Gastrocnemius medialis (tissue), 4 donors: ENCODE measurements at regions not wholly inside any gene's neighbourhood (a gene's known extent, or its start where the extent isn't known, plus 50 kb on each side); places are given as distances from the start of the nearest gene placed in this dataset.

Source experiments
- ATAC-seq, 2 donors: fragments of 150-250 bp; one replicate each; pipeline ENCODE4 v1.9.1; 2016
- DNase-seq, 2 donors: peaks; one replicate each; pipeline ENCODE4 v3.0.0-alpha.2; 2019
- H3K27ac ChIP-seq, 4 donors: fragments of 200-600 bp; sonication (generic); 1 replicate in 1 of 4; 2 replicates in 3 of 4; pipeline ENCODE4 v1.5.1; 2016 to 2018; ENCODE audit warnings: mild to moderate bottlenecking in 2 of 4, moderate library complexity in 1 of 4
- H3K27me3 ChIP-seq, 3 donors: fragments of 200-600 bp; sonication (generic) in 2 of 3; 1 replicate in 1 of 3; 2 replicates in 2 of 3; pipeline versions ENCODE4 v1.5.1 to v1.6.0; 2016 to 2019; ENCODE audit warnings: mild to moderate bottlenecking in 1 of 3, moderate library complexity in 1 of 3
- H3K36me3 ChIP-seq, 2 donors: fragments of 200-600 bp; sonication (generic) in 1 of 2; one replicate each; pipeline ENCODE4 v1.5.1; 2017 to 2018
- H3K4me1 ChIP-seq, 2 donors: fragments of 200-600 bp; sonication (generic) in 1 of 2; one replicate each; pipeline ENCODE4 v1.5.1; 2016 to 2017; ENCODE audit warnings: mild to moderate bottlenecking in 2 of 2
- H3K4me3 ChIP-seq, 4 donors: fragments of 200-600 bp; sonication (generic) in 3 of 4; 1 replicate in 1 of 4; 2 replicates in 3 of 4; pipeline ENCODE4 v1.5.1; 2016 to 2019; ENCODE audit warnings: mild to moderate bottlenecking in 2 of 4
- H3K9me3 ChIP-seq, 3 donors: fragments of 200-600 bp; sonication (generic) in 2 of 3; 1 replicate in 1 of 3; 2 replicates in 2 of 3; pipeline ENCODE4 v1.5.1; 2016 to 2019
- POLR2A ChIP-seq, 2 donors: fragments of 450-650 bp; IDR thresholded peaks; one replicate each; pipeline ENCODE4 v1.6.1; 2017; ENCODE audit warnings: antibody characterized with exemption in 2 of 2, mild to moderate bottlenecking in 2 of 2, moderate library complexity in 2 of 2
- in situ Hi-C, 4 donors: fragments of 200-750 bp; cut with MboI; loops; one replicate each; pipeline versions ENCODE4 v1.15.0 to v1.8.0; 2017; ENCODE audit warnings: low sequenced_read_pairs in 4 of 4
- intact Hi-C: fragments of 100-400 bp; cut with DNase I; formaldehyde crosslinking; loops from one replicate; pipeline ENCODE4 v1.15.1; 2023; ENCODE audit warnings: low total_unique reads
- TF ChIP-seq, protein P1 (sequence below), 5 experiments: fragments of 450-650 bp in 3 of 5; fragments of 200-600 bp in 2 of 5; sonication (generic) in 2 of 5; IDR thresholded peaks in 4 of 5; conservative IDR thresholded peaks in 1 of 5; 1 replicate in 4 of 5; 2 replicates in 1 of 5; pipeline ENCODE4 v1.5.1; 2016 to 2019; ENCODE audit warnings: antibody characterized with exemption in 5 of 5, mild to moderate bottlenecking in 3 of 5, moderate library complexity in 3 of 5

GRCh38 chr20:40109136-40109535 lies 579.9 kb downstream of the MAFB start:
- ATAC-seq (no peak), DNase-seq (no peak)
- no peak overlapping the region for H3K27ac ChIP-seq
- no peaks in the 10 kb centered on the region for H3K36me3 ChIP-seq
- no peak overlapping the region for H3K4me3 ChIP-seq
- TF ChIP-seq, protein P1, sequence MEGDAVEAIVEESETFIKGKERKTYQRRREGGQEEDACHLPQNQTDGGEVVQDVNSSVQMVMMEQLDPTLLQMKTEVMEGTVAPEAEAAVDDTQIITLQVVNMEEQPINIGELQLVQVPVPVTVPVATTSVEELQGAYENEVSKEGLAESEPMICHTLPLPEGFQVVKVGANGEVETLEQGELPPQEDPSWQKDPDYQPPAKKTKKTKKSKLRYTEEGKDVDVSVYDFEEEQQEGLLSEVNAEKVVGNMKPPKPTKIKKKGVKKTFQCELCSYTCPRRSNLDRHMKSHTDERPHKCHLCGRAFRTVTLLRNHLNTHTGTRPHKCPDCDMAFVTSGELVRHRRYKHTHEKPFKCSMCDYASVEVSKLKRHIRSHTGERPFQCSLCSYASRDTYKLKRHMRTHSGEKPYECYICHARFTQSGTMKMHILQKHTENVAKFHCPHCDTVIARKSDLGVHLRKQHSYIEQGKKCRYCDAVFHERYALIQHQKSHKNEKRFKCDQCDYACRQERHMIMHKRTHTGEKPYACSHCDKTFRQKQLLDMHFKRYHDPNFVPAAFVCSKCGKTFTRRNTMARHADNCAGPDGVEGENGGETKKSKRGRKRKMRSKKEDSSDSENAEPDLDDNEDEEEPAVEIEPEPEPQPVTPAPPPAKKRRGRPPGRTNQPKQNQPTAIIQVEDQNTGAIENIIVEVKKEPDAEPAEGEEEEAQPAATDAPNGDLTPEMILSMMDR (IDR thresholded peaks at IDR 0.05 in 4 of 5, conservative IDR thresholded peaks at IDR 0.05 in 1 of 5), result no peak
- no peak for TF ChIP-seq POLR2A (IDR thresholded peaks at IDR 0.05)
- in situ Hi-C loops, result no loop called here
- peaks cover 6 to 26% of the 10 kb centered on the region in 2 donors for H3K4me1 ChIP-seq
- no peaks in the 10 kb centered on the region for H3K9me3 ChIP-seq
- H3K27me3 ChIP-seq, result no peaks in the 10 kb centered on the region
- intact Hi-C loops, result no loop called here

DNA sequence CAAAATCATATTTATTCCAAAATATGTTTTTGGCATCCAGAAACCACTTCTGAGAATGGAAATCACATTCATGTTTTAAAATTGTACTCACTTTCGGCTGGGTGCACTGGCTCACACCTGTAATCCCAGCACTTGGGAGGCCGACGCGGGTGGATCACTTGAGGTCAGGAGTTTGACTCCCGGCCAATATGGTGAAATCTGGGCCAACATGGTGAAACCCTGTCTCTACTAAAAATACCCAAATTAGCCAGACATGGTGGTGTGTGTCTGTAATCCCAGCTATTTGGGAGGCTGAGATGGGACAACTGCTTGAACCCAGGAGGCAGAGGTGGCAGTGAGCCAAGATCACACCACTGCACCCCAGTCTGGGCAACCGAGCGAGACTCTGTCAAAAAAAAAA lies 580.7 kb downstream of the MAFB start:
- intact Hi-C loops (no loop called here), in situ Hi-C loops (no loop called here)
- Histone ChIP-seq H3K36me3 (no peaks in the 10 kb centered on the region), H3K9me3 (no peaks in the 10 kb centered on the region), H3K27ac (no peak overlapping the region), H3K27me3 (no peaks in the 10 kb centered on the region), H3K4me3 (no peak overlapping the region), H3K4me1 (peaks cover 6 to 26% of the 10 kb centered on the region in 2 donors)
- ATAC-seq, result peak; percentile 22 to 35
- peak in 1 of 2 donors; percentile 30 for DNase-seq
- no peak for TF ChIP-seq POLR2A (IDR thresholded peaks at IDR 0.05)
- TF ChIP-seq, protein P1 (IDR thresholded peaks at IDR 0.05 in 4 of 5, conservative IDR thresholded peaks at IDR 0.05 in 1 of 5), result no peak

- H3K36me3 ChIP-seq, result no peaks in the 10 kb centered on the region
- in situ Hi-C loops (no loop called here), intact Hi-C loops (no loop called here)
- no peak for DNase-seq
- ATAC-seq, result no peak
- no peaks in the 10 kb centered on the region for H3K27me3 ChIP-seq
- H3K4me1 ChIP-seq, result peaks cover 6 to 17% of the 10 kb centered on the region in 2 donors
- no peak overlapping the region for H3K4me3 ChIP-seq
- no peak overlapping the region for H3K27ac ChIP-seq
- no peaks in the 10 kb centered on the region for H3K9me3 ChIP-seq
- TF ChIP-seq, protein P1 (IDR thresholded peaks at IDR 0.05 in 4 of 5, conservative IDR thresholded peaks at IDR 0.05 in 1 of 5), result no peak
- TF ChIP-seq POLR2A (IDR thresholded peaks at IDR 0.05), result no peak
Measured at GRCh38 chr20:40104959-40105358, 584.1 kb downstream of the MAFB start.

- H3K27me3 ChIP-seq, result no peaks in the 10 kb centered on the region
- in situ Hi-C loops, result no loop called here
Measured at GRCh38 chr20:40103420-40103819, 585.6 kb downstream of the MAFB start.

More at GRCh38 chr20:40103420-40103819, 585.6 kb downstream of the MAFB start:
- no peak overlapping the region for H3K4me3 ChIP-seq
- no peak overlapping the region for H3K27ac ChIP-seq
- H3K4me1 ChIP-seq, result peaks cover 2 to 8% of the 10 kb centered on the region in 2 donors
- H3K9me3 ChIP-seq, result no peaks in the 10 kb centered on the region
- no peaks in the 10 kb centered on the region for H3K36me3 ChIP-seq
- DNase-seq (peak in 1 of 2 donors; percentile 19), ATAC-seq (no peak)
- intact Hi-C loops, result no loop called here
- TF ChIP-seq, protein P1 (IDR thresholded peaks at IDR 0.05 in 4 of 5, conservative IDR thresholded peaks at IDR 0.05 in 1 of 5), result no peak
- no peak for TF ChIP-seq POLR2A (IDR thresholded peaks at IDR 0.05)
